Mucosa of descending colon (tissue), 3 donors: ENCODE measurements at regions not wholly inside any gene's neighbourhood (a gene's known extent, or its start where the extent isn't known, plus 50 kb on each side); places are given as distances from the start of the nearest gene placed in this dataset.

Experiments used
- ATAC-seq: fragments of 200-7000 bp; cut with Tn5 transposase; one replicate; pipeline ENCODE4 v1.9.1; 2020; ENCODE audit warnings: mild to moderate bottlenecking, moderate library complexity
- DNase-seq, 3 donors: peaks; one replicate each; pipeline ENCODE4 v3.0.0-alpha.2; 2020
- H3K36me3 ChIP-seq: fragments of 200-600 bp; one replicate; pipeline ENCODE4 v1.8.0; 2021; ENCODE audit warnings: low read depth, mild to moderate bottlenecking
- H3K4me1 ChIP-seq: fragments of 200-600 bp; one replicate; pipeline ENCODE4 v1.8.0; 2021; ENCODE audit warnings: low read depth, mild to moderate bottlenecking
- H3K4me3 ChIP-seq: fragments of 200-600 bp; one replicate; pipeline ENCODE4 v1.8.0; 2021; ENCODE audit warnings: mild to moderate bottlenecking
- H3K9me3 ChIP-seq: fragments of 200-600 bp; one replicate; pipeline ENCODE4 v1.8.0; 2021; ENCODE audit warnings: mild to moderate bottlenecking
- CTCF ChIP-seq: fragments of 200-600 bp; IDR thresholded peaks from one replicate; pipeline ENCODE4 v1.8.0; 2022; ENCODE audit warnings: antibody characterized with exemption, mild to moderate bottlenecking
- intact Hi-C, 2 donors: fragments of 100-400 bp; cut with DNase I in 1 of 2; cut with micrococcal nuclease in 1 of 2; formaldehyde crosslinking; loops; one replicate each; pipeline versions ENCODE4 v1.11.0 to v1.11.1; 2022; cut with DNase I, micrococcal nuclease
- donor health status: DM: no; HTN: no; CAD: no; lungs with moderate emphysema.
- donor health status: DM: no; HTN: no; CAD: no.
- donor health status: DM: no; HTN: yes; CAD: no.

GRCh38 chr20:1831606-1832005 lies 63.6 kb upstream of the SIRPA start:
- Histone ChIP-seq H3K4me1 (no peaks in the 10 kb centered on the region), H3K9me3 (no peaks in the 10 kb centered on the region), H3K4me3 (no peak overlapping the region), H3K36me3 (no peaks in the 10 kb centered on the region)
- no peak for TF ChIP-seq CTCF
- ATAC-seq, result no peak
- DNase-seq, result no peak
- intact Hi-C loops, result no loop called here

GRCh38 chr20:1831096-1831495 lies 64.1 kb upstream of the SIRPA start:
- ATAC-seq (no peak), DNase-seq (no peak)
- H3K4me3 ChIP-seq, result no peak overlapping the region
- no peaks in the 10 kb centered on the region for H3K36me3 ChIP-seq
- no peak for TF ChIP-seq CTCF
- H3K4me1 ChIP-seq, result no peaks in the 10 kb centered on the region
- H3K9me3 ChIP-seq, result no peaks in the 10 kb centered on the region
- intact Hi-C loops, result no loop called here

GRCh38 chr20:1830240-1830639 lies 65.0 kb upstream of the SIRPA start:
- TF ChIP-seq CTCF, result no peak
- DNase-seq, result no peak
- H3K4me1 ChIP-seq, result no peaks in the 10 kb centered on the region

GRCh38 chr20:1829531-1829930 lies 65.7 kb upstream of the SIRPA start:
- no peaks in the 10 kb centered on the region for H3K36me3 ChIP-seq
- TF ChIP-seq CTCF, result no peak
- no peaks in the 10 kb centered on the region for H3K9me3 ChIP-seq
- no peak overlapping the region for H3K4me3 ChIP-seq
- intact Hi-C loops, result no loop called here
- no peak for ATAC-seq
- no peaks in the 10 kb centered on the region for H3K4me1 ChIP-seq
- DNase-seq, result no peak

More at GRCh38 chr20:1830240-1830639, 65.0 kb upstream of the SIRPA start:
- H3K9me3 ChIP-seq, result no peaks in the 10 kb centered on the region
- intact Hi-C loops, result no loop called here
- ATAC-seq, result no peak
- no peaks in the 10 kb centered on the region for H3K36me3 ChIP-seq
- H3K4me3 ChIP-seq, result no peak overlapping the region

GRCh38 chr20:1828786-1829131 lies 66.4 kb upstream of the SIRPA start:
- no peak for ATAC-seq

More at GRCh38 chr20:1828786-1829131, 66.4 kb upstream of the SIRPA start:
- H3K4me3 ChIP-seq, result no peak overlapping the region
- no peak for DNase-seq
- intact Hi-C loops, result no loop called here
- no peak for TF ChIP-seq CTCF
- H3K9me3 ChIP-seq, result no peaks in the 10 kb centered on the region
- no peaks in the 10 kb centered on the region for H3K36me3 ChIP-seq
- no peaks in the 10 kb centered on the region for H3K4me1 ChIP-seq
